ENCODE measurements at regions not wholly inside any gene's neighbourhood (a gene's known extent, or its start where the extent isn't known, plus 50 kb on each side); places are given as distances from the start of the nearest gene placed in this dataset.

- no peak for DNase-seq
These were observed 52.2 kb downstream of the ADRA2C start for GRCh38 chr4:3818371-3818770.

GRCh38 chr4:3819210-3819919, 53.2 kb downstream of the ADRA2C start:
- no peak for DNase-seq

GRCh38 chr4:3820016-3820805, 54.0 kb downstream of the ADRA2C start:
- DNase-seq, result no peak

GRCh38 chr4:3820806-3821579, 54.8 kb downstream of the ADRA2C start:
- DNase-seq, result no peak

- DNase-seq, result no peak
These were observed 55.5 kb downstream of the ADRA2C start for GRCh38 chr4:3821580-3822229.

GRCh38 chr4:3822230-3822947, 56.2 kb downstream of the ADRA2C start:
- DNase-seq, result no peak

GRCh38 chr4:3823496-3824341, 57.5 kb downstream of the ADRA2C start:
- DNase-seq, result no peak

GRCh38 chr4:3824521-3825270, 58.5 kb downstream of the ADRA2C start:
- DNase-seq, result no peak

GRCh38 chr4:3825530-3825929, 59.3 kb downstream of the ADRA2C start:
- no peak for DNase-seq

- no peak for DNase-seq
These were observed 60.3 kb downstream of the ADRA2C start for GRCh38 chr4:3826247-3827172.

GRCh38 chr4:3827616-3828492, 61.7 kb downstream of the ADRA2C start:
- DNase-seq, result no peak

- DNase-seq, result no peak
These were observed 62.4 kb downstream of the ADRA2C start for GRCh38 chr4:3828546-3828945.

- no peak for DNase-seq
These were observed 63.2 kb downstream of the ADRA2C start for GRCh38 chr4:3829211-3829955.

- DNase-seq, result no peak
These were observed 64.0 kb downstream of the ADRA2C start for GRCh38 chr4:3829956-3830773.

- no peak for DNase-seq
These were observed 64.8 kb downstream of the ADRA2C start for GRCh38 chr4:3830774-3831528.
